CD14-positive monocyte (primary cell): ENCODE measurements at regions not wholly inside any gene's neighbourhood (a gene's known extent, or its start where the extent isn't known, plus 50 kb on each side); places are given as distances from the start of the nearest gene placed in this dataset.

Experiments
- DNase-seq, 3 donors: peaks; one replicate each; pipeline ENCODE4 v3.0.0-alpha.2; 2011 to 2022
- H2AFZ ChIP-seq: 2 replicates; pipeline ENCODE4 v1.6.0; 2012; ENCODE audit warnings: mild to moderate bottlenecking, low read depth, low read length, inconsistent platforms; ENCODE audit not compliant: insufficient read depth, poor library complexity, severe bottlenecking
- H3K27ac ChIP-seq, 2 donors: 1 replicate in 1 of 2; 2 replicates in 1 of 2; pipeline ENCODE4 v1.5.1; 2012 to 2013; ENCODE audit warnings: low read length in 2 of 2, control low read depth in 1 of 2, inconsistent platforms in 1 of 2, low read depth in 1 of 2, mild to moderate bottlenecking in 1 of 2
- H3K27me3 ChIP-seq, 2 donors: one replicate each; pipeline versions ENCODE4 v1.6.0 to v1.6.1; 2011 to 2013; ENCODE audit warnings: low read length in 2 of 2; ENCODE audit not compliant: control insufficient read depth in 2 of 2, insufficient read depth in 2 of 2
- H3K36me3 ChIP-seq, 2 donors: replicated peaks in 1 of 2; 1 replicate in 1 of 2; 2 replicates in 1 of 2; pipeline versions ENCODE4 v1.5.1 to v1.6.1; 2012 to 2013; ENCODE audit warnings: low read length in 2 of 2, control low read depth in 1 of 2, inconsistent platforms in 1 of 2, mild to moderate bottlenecking in 1 of 2; ENCODE audit not compliant: insufficient read depth in 2 of 2, control insufficient read depth in 1 of 2
- H3K4me1 ChIP-seq, 2 donors: 1 replicate in 1 of 2; 2 replicates in 1 of 2; pipeline versions ENCODE4 v1.5.1 to v1.6.1; 2012 to 2013; ENCODE audit warnings: low read length in 2 of 2, control low read depth in 1 of 2, inconsistent platforms in 1 of 2, mild to moderate bottlenecking in 1 of 2, moderate library complexity in 1 of 2; ENCODE audit not compliant: insufficient read depth in 2 of 2, control insufficient read depth in 1 of 2
- H3K4me2 ChIP-seq: replicated peaks from 2 replicates; pipeline ENCODE3; 2012; ENCODE audit warnings: low read length, moderate library complexity, mild to moderate bottlenecking; ENCODE audit not compliant: poor library complexity, severe bottlenecking; ENCODE audit errors: extremely low read depth
- H3K4me3 ChIP-seq, 3 experiments: fragments of 200-600 bp in 1 of 3; sonication (generic) in 1 of 3; replicated peaks in 1 of 3; 1 replicate in 2 of 3; 2 replicates in 1 of 3; pipeline ENCODE4 v1.5.1; 2011 to 2013; ENCODE audit warnings: low read length in 3 of 3, mild to moderate bottlenecking in 3 of 3, control low read depth in 2 of 3, low read depth in 2 of 3, inconsistent platforms in 1 of 3, moderate library complexity in 1 of 3
- H3K79me2 ChIP-seq: 2 replicates; pipeline ENCODE4 v1.6.0; 2012; ENCODE audit warnings: mild to moderate bottlenecking, control low read depth, inconsistent platforms, low read length, moderate library complexity; ENCODE audit not compliant: insufficient read depth
- H3K9ac ChIP-seq: 2 replicates; pipeline ENCODE4 v1.6.0; 2017; ENCODE audit warnings: low read length, mild to moderate bottlenecking; ENCODE audit not compliant: insufficient read depth, poor library complexity, severe bottlenecking
- H3K9me3 ChIP-seq, 2 donors: replicated peaks in 1 of 2; 1 replicate in 1 of 2; 2 replicates in 1 of 2; pipeline versions ENCODE4 v1.5.1 to v1.6.1; 2012 to 2013; ENCODE audit warnings: low read length in 2 of 2, control low read depth in 1 of 2; ENCODE audit not compliant: control insufficient read depth in 1 of 2, insufficient read depth in 1 of 2
- H4K20me1 ChIP-seq: 2 replicates; pipeline ENCODE4 v1.6.0; 2012; ENCODE audit warnings: mild to moderate bottlenecking, low read length, control low read depth, moderate library complexity; ENCODE audit not compliant: insufficient read depth
- H3K27ac Mint-ChIP-seq, 7 donors: one replicate each; pipeline ENCODE4 v1.8.0; 2020; ENCODE audit warnings: mild to moderate bottlenecking in 7 of 7, mixed read lengths in 7 of 7, moderate library complexity in 6 of 7, inconsistent platforms in 2 of 7
- H3K27me3 Mint-ChIP-seq, 3 donors: one replicate each; pipeline ENCODE4 v1.8.0; 2021 to 2022; ENCODE audit warnings: low read depth in 3 of 3, mild to moderate bottlenecking in 3 of 3, mixed read lengths in 3 of 3, moderate library complexity in 3 of 3, inconsistent platforms in 1 of 3
- H3K36me3 Mint-ChIP-seq, 2 donors: one replicate each; pipeline ENCODE4 v1.8.0; 2020; ENCODE audit warnings: mixed read lengths in 2 of 2, inconsistent platforms in 1 of 2, mild to moderate bottlenecking in 1 of 2
- H3K4me1 Mint-ChIP-seq: one replicate; pipeline ENCODE4 v1.8.0; 2020; ENCODE audit warnings: mild to moderate bottlenecking, mixed read lengths
- H3K4me3 Mint-ChIP-seq, 2 donors: one replicate each; pipeline ENCODE4 v1.8.0; 2020; ENCODE audit warnings: mild to moderate bottlenecking in 2 of 2, mixed read lengths in 2 of 2, moderate library complexity in 1 of 2
- H3K9me3 Mint-ChIP-seq, 7 donors: one replicate each; pipeline ENCODE4 v1.8.0; 2020 to 2022; ENCODE audit warnings: mixed read lengths in 7 of 7, mild to moderate bottlenecking in 6 of 7, moderate library complexity in 6 of 7, inconsistent platforms in 2 of 7
- WGBS: methylation state at CpG from one replicate; pipeline ENCODE4 v1.1.5; 2013; ENCODE audit warnings: missing lambda C conversion rate; ENCODE audit not compliant: insufficient coverage; 5-methylcytosine and 5-hydroxymethylcytosine counted together
- intact Hi-C, 2 donors: fragments of 100-400 bp; cut with micrococcal nuclease; formaldehyde crosslinking; loops; one replicate each; pipeline versions ENCODE4 v1.15.0 to v1.15.1; 2023
- TF ChIP-seq, protein P1 (sequence below): fragments of 200-600 bp; IDR thresholded peaks from one replicate; pipeline ENCODE4 v1.8.0; 2022; ENCODE audit warnings: antibody characterized with exemption, mild to moderate bottlenecking

GRCh38 chr3:34884007-34884406 is 755.3 kb upstream of the ARPP21 start:
- Histone ChIP-seq H3K9ac (no peak overlapping the region), H3K4me3 (no peak overlapping the region), H2AFZ (no peak overlapping the region), H3K4me2 (no peak overlapping the region), H3K36me3 (no peaks in the 10 kb centered on the region), H3K27me3 (no peaks in the 10 kb centered on the region), H3K79me2 (no peaks in the 10 kb centered on the region), H3K9me3 (peaks cover 5% of the 10 kb centered on the region in 2 donors), H3K4me1 (no peaks in the 10 kb centered on the region), H4K20me1 (no peaks in the 10 kb centered on the region), H3K27ac (no peak overlapping the region)
- H3K27ac Mint-ChIP-seq: no peak overlapping the region
- no peak for DNase-seq
- TF ChIP-seq, protein P1, sequence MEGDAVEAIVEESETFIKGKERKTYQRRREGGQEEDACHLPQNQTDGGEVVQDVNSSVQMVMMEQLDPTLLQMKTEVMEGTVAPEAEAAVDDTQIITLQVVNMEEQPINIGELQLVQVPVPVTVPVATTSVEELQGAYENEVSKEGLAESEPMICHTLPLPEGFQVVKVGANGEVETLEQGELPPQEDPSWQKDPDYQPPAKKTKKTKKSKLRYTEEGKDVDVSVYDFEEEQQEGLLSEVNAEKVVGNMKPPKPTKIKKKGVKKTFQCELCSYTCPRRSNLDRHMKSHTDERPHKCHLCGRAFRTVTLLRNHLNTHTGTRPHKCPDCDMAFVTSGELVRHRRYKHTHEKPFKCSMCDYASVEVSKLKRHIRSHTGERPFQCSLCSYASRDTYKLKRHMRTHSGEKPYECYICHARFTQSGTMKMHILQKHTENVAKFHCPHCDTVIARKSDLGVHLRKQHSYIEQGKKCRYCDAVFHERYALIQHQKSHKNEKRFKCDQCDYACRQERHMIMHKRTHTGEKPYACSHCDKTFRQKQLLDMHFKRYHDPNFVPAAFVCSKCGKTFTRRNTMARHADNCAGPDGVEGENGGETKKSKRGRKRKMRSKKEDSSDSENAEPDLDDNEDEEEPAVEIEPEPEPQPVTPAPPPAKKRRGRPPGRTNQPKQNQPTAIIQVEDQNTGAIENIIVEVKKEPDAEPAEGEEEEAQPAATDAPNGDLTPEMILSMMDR: no peak
- H3K36me3 Mint-ChIP-seq: no peaks in the 10 kb centered on the region
- H3K4me1 Mint-ChIP-seq: no peaks in the 10 kb centered on the region
- no peak overlapping the region for H3K4me3 Mint-ChIP-seq
- peaks cover 0 to 2% (median 0%) of the 10 kb centered on the region in 3 donors for H3K27me3 Mint-ChIP-seq
- intact Hi-C loops: no loop called here
- no CpG with 5 or more reads among the region's 2 CpGs for WGBS
- H3K9me3 Mint-ChIP-seq: peaks cover 0 to 2% (median 0%) of the 10 kb centered on the region in 7 donors

GRCh38 chr3:34886443-34886842 is 752.9 kb upstream of the ARPP21 start:
- no peaks in the 10 kb centered on the region for H3K4me1 Mint-ChIP-seq
- no peaks in the 10 kb centered on the region for H3K79me2 ChIP-seq
- no peak overlapping the region for H2AFZ ChIP-seq
- no peak overlapping the region for H3K4me2 ChIP-seq
- H3K27me3 Mint-ChIP-seq: no peaks in the 10 kb centered on the region
- no peak for DNase-seq
- H3K4me3 Mint-ChIP-seq: no peak overlapping the region
- no peaks in the 10 kb centered on the region for H3K4me1 ChIP-seq
- no peaks in the 10 kb centered on the region for H4K20me1 ChIP-seq
- TF ChIP-seq, protein P1: no peak
- H3K9me3 Mint-ChIP-seq: peaks cover 0 to 2% (median 0%) of the 10 kb centered on the region in 7 donors
- 91% methylated on average over 4 of the region's 4 CpGs for WGBS
- H3K36me3 Mint-ChIP-seq: no peaks in the 10 kb centered on the region
- no peak overlapping the region for H3K4me3 ChIP-seq
- H3K27ac ChIP-seq: no peak overlapping the region
- H3K36me3 ChIP-seq: no peaks in the 10 kb centered on the region
- intact Hi-C loops: no loop called here
- H3K9me3 ChIP-seq: peaks cover 5% of the 10 kb centered on the region in 2 donors
- H3K9ac ChIP-seq: no peak overlapping the region
- H3K27ac Mint-ChIP-seq: no peak overlapping the region
- no peaks in the 10 kb centered on the region for H3K27me3 ChIP-seq
